Natural killer cell (primary cell): ENCODE measurements at regions not wholly inside any gene's neighbourhood (a gene's known extent, or its start where the extent isn't known, plus 50 kb on each side); places are given as distances from the start of the nearest gene placed in this dataset.

Source experiments
- ATAC-seq, 3 donors: fragments of 150-1000 bp in 2 of 3; fragments of 200-7000 bp in 1 of 3; cut with Tn5 transposase; 1 replicate in 1 of 3; 2 replicates in 2 of 3; pipeline ENCODE4 v1.10.0; 2021; ENCODE audit warnings: mild to moderate bottlenecking in 2 of 3, moderate library complexity in 2 of 3
- DNase-seq, 2 donors: peaks; one replicate each; pipeline versions ENCODE4 v3.0.0 to v3.0.0-alpha.2; 2013 to 2021; ENCODE audit warnings: mixed read lengths in 1 of 2
- H3K27ac ChIP-seq: one replicate; pipeline ENCODE4 v1.5.1; 2013; ENCODE audit warnings: mild to moderate bottlenecking, low read length
- H3K27me3 ChIP-seq: one replicate; pipeline ENCODE4 v1.6.1; 2013; ENCODE audit warnings: low read length; ENCODE audit not compliant: control insufficient read depth, insufficient read depth
- H3K36me3 ChIP-seq: one replicate; pipeline ENCODE4 v1.6.1; 2013; ENCODE audit warnings: low read length; ENCODE audit not compliant: control insufficient read depth, insufficient read depth
- H3K4me1 ChIP-seq: one replicate; pipeline ENCODE4 v1.6.1; 2013; ENCODE audit warnings: low read length; ENCODE audit not compliant: control insufficient read depth, insufficient read depth
- H3K4me3 ChIP-seq: one replicate; pipeline ENCODE4 v1.5.1; 2013; ENCODE audit warnings: low read length
- H3K9me3 ChIP-seq: one replicate; pipeline ENCODE4 v1.6.1; 2013; ENCODE audit warnings: low read length; ENCODE audit not compliant: control insufficient read depth, insufficient read depth
- H3K27ac Mint-ChIP-seq, 2 donors: one replicate each; pipeline ENCODE4 v1.8.0; 2022; ENCODE audit warnings: mild to moderate bottlenecking in 2 of 2, mixed read lengths in 2 of 2, moderate library complexity in 1 of 2
- H3K27me3 Mint-ChIP-seq, 2 donors: one replicate each; pipeline ENCODE4 v1.8.0; 2022; ENCODE audit warnings: low read depth in 2 of 2, mixed read lengths in 2 of 2
- H3K36me3 Mint-ChIP-seq: one replicate; pipeline ENCODE4 v1.8.0; 2022; ENCODE audit warnings: mixed read lengths
- H3K4me1 Mint-ChIP-seq, 2 donors: one replicate each; pipeline ENCODE4 v1.8.0; 2022; ENCODE audit warnings: mixed read lengths in 2 of 2
- H3K4me3 Mint-ChIP-seq: one replicate; pipeline ENCODE4 v1.8.0; 2022; ENCODE audit warnings: mild to moderate bottlenecking, moderate library complexity, mixed read lengths
- H3K9me3 Mint-ChIP-seq, 2 donors: one replicate each; pipeline ENCODE4 v1.8.0; 2022; ENCODE audit warnings: mixed read lengths in 2 of 2
- CTCF ChIP-seq: fragments of 200-600 bp; IDR thresholded peaks from one replicate; pipeline ENCODE4 v1.8.0; 2022; ENCODE audit warnings: antibody characterized with exemption
- WGBS: methylation state at CpG from one replicate; pipeline ENCODE4 v1.1.7; 2013; ENCODE audit warnings: missing lambda C conversion rate; ENCODE audit not compliant: insufficient coverage; 5-methylcytosine and 5-hydroxymethylcytosine counted together
- intact Hi-C: fragments of 100-400 bp; cut with micrococcal nuclease; formaldehyde crosslinking; loops from one replicate; pipeline ENCODE4 v1.14.2; 2022

- H3K27me3 ChIP-seq, result peaks cover 2% of the 10 kb centered on the region
- no peaks in the 10 kb centered on the region for H3K9me3 ChIP-seq
- no peaks in the 10 kb centered on the region for H3K4me1 ChIP-seq
- no peaks in the 10 kb centered on the region for H3K36me3 Mint-ChIP-seq
- no peak overlapping the region for H3K4me3 ChIP-seq
- no peaks in the 10 kb centered on the region for H3K36me3 ChIP-seq
- intact Hi-C loops, result no loop called here
- H3K9me3 Mint-ChIP-seq, result no peaks in the 10 kb centered on the region
- WGBS, result 75% methylated on average over 5 of the region's 6 CpGs
- peaks cover 5 to 22% of the 10 kb centered on the region in 2 donors for H3K27me3 Mint-ChIP-seq
- H3K4me1 Mint-ChIP-seq, result no peaks in the 10 kb centered on the region
- ATAC-seq (no peak), DNase-seq (no peak)
- no peak overlapping the region for H3K27ac Mint-ChIP-seq
- H3K27ac ChIP-seq, result no peak overlapping the region
- H3K4me3 Mint-ChIP-seq, result no peak overlapping the region
- TF ChIP-seq CTCF, result no peak
These were observed 438.1 kb downstream of the NPHP4 start for GRCh38 chr1:5554111-5554510.

- intact Hi-C loops, result no loop called here
- H3K27ac ChIP-seq, result no peak overlapping the region
These were observed 439.3 kb downstream of the NPHP4 start for GRCh38 chr1:5552787-5553484.

GRCh38 chr1:5551274-5551975, 440.8 kb downstream of the NPHP4 start:
- Histone ChIP-seq H3K4me1 (no peaks in the 10 kb centered on the region), H3K27me3 (peaks cover 2% of the 10 kb centered on the region), H3K4me3 (no peak overlapping the region), H3K9me3 (no peaks in the 10 kb centered on the region), H3K27ac (no peak overlapping the region), H3K36me3 (no peaks in the 10 kb centered on the region)
- Mint-ChIP-seq H3K36me3 (no peaks in the 10 kb centered on the region), H3K27me3 (peaks cover 8 to 34% of the 10 kb centered on the region in 2 donors), H3K9me3 (no peaks in the 10 kb centered on the region), H3K4me1 (no peaks in the 10 kb centered on the region), H3K27ac (no peak overlapping the region), H3K4me3 (no peak overlapping the region)
- intact Hi-C loops, result no loop called here
- ATAC-seq, result no peak
- WGBS, result 14% methylated on average over 8 of the region's 8 CpGs
- no peak for DNase-seq
- TF ChIP-seq CTCF, result no peak

More at GRCh38 chr1:5552787-5553484, 439.3 kb downstream of the NPHP4 start:
- Mint-ChIP-seq H3K27me3 (peaks cover 8 to 26% of the 10 kb centered on the region in 2 donors), H3K4me1 (no peaks in the 10 kb centered on the region), H3K9me3 (no peaks in the 10 kb centered on the region), H3K36me3 (no peaks in the 10 kb centered on the region), H3K4me3 (no peak overlapping the region), H3K27ac (no peak overlapping the region)
- no peak for ATAC-seq
- Histone ChIP-seq H3K4me1 (no peaks in the 10 kb centered on the region), H3K27me3 (peaks cover 2% of the 10 kb centered on the region), H3K9me3 (no peaks in the 10 kb centered on the region), H3K4me3 (no peak overlapping the region), H3K36me3 (no peaks in the 10 kb centered on the region)
- whole genome bisulfite sequencing, result 57% methylated on average over 2 of the region's 3 CpGs
- TF ChIP-seq CTCF, result no peak
- DNase-seq, result no peak
